Globus pallidus (tissue), 1 donor: ENCODE measurements at regions not wholly inside any gene's neighbourhood (a gene's known extent, or its start where the extent isn't known, plus 50 kb on each side); places are given as distances from the start of the nearest gene placed in this dataset.
"Not testable (repeated sequence)": the region's sequence is repeated elsewhere in the genome, so short reads cannot be mapped to it uniquely, and the experiment has no call there.

Experiments used
- DNase-seq: peaks from one replicate; pipeline ENCODE4 v3.0.0-alpha.2; 2015; ENCODE audit warnings: low spot score

GRCh38 chr5:117624201-117624600, 1049.6 kb upstream of the SEMA6A start:
- DNase-seq: no peak

- DNase-seq: no peak
These were observed 1048.6 kb upstream of the SEMA6A start for GRCh38 chr5:117623042-117623805.

GRCh38 chr5:117621921-117622320, 1047.3 kb upstream of the SEMA6A start:
- no peak for DNase-seq

- no peak for DNase-seq
These were observed 1040.6 kb upstream of the SEMA6A start for GRCh38 chr5:117615226-117615625.

GRCh38 chr5:117614408-117614807, 1039.8 kb upstream of the SEMA6A start:
- DNase-seq: no peak

- DNase-seq: no peak
These were observed 1030.2 kb upstream of the SEMA6A start for GRCh38 chr5:117604845-117605244.

GRCh38 chr5:117599811-117600210, 1025.2 kb upstream of the SEMA6A start:
- not testable (repeated sequence) for DNase-seq

- DNase-seq: no peak
These were observed 1019.5 kb upstream of the SEMA6A start for GRCh38 chr5:117594166-117594565.

- no peak for DNase-seq
These were observed 1016.3 kb upstream of the SEMA6A start for GRCh38 chr5:117590944-117591343.

GRCh38 chr5:117588611-117589010, 1014.0 kb upstream of the SEMA6A start:
- no peak for DNase-seq

GRCh38 chr5:117587111-117587510, 1012.5 kb upstream of the SEMA6A start:
- no peak for DNase-seq

- DNase-seq: no peak
These were observed 994.0 kb upstream of the SEMA6A start for GRCh38 chr5:117568622-117569021.

GRCh38 chr5:117568126-117568525, 993.5 kb upstream of the SEMA6A start:
- no peak for DNase-seq

- no peak for DNase-seq
These were observed 988.0 kb upstream of the SEMA6A start for GRCh38 chr5:117562647-117563046.

- DNase-seq: no peak
These were observed 986.9 kb upstream of the SEMA6A start for GRCh38 chr5:117561531-117561930.

- DNase-seq: no peak
These were observed 984.6 kb upstream of the SEMA6A start for GRCh38 chr5:117559005-117559844.

- no peak for DNase-seq
These were observed 976.6 kb upstream of the SEMA6A start for GRCh38 chr5:117551236-117551635.

GRCh38 chr5:117547192-117547591, 972.6 kb upstream of the SEMA6A start:
- DNase-seq: no peak

GRCh38 chr5:117539692-117540091, 965.1 kb upstream of the SEMA6A start:
- DNase-seq: no peak

- DNase-seq: no peak
These were observed 959.2 kb upstream of the SEMA6A start for GRCh38 chr5:117533792-117534191.

GRCh38 chr5:117533051-117533670, 958.5 kb upstream of the SEMA6A start:
- not testable (repeated sequence) for DNase-seq

GRCh38 chr5:117519957-117520500, 945.4 kb upstream of the SEMA6A start:
- DNase-seq: no peak

GRCh38 chr5:117504305-117504704, 929.7 kb upstream of the SEMA6A start:
- DNase-seq: no peak
